KMS-11 (cell line): ENCODE measurements at regions not wholly inside any gene's neighbourhood (a gene's known extent, or its start where the extent isn't known, plus 50 kb on each side); places are given as distances from the start of the nearest gene placed in this dataset.

Experiments used
- H2AFZ ChIP-seq: fragments of 200-600 bp; sonication (generic); 2 replicates; pipeline ENCODE4 v1.6.1; 2016; ENCODE audit warnings: antibody characterized with exemption, mixed run types, low read depth
- H3K27ac ChIP-seq: fragments of 200-600 bp; sonication (generic); 2 replicates; pipeline ENCODE4 v1.6.1; 2016; ENCODE audit warnings: mild to moderate bottlenecking, mixed run types
- H3K27me3 ChIP-seq: fragments of 200-600 bp; sonication (generic); 2 replicates; pipeline ENCODE4 v1.6.1; 2017; ENCODE audit warnings: mild to moderate bottlenecking, low read depth, mixed run types, moderate library complexity; ENCODE audit not compliant: insufficient read depth
- H3K36me3 ChIP-seq: fragments of 200-600 bp; sonication (generic); 2 replicates; pipeline ENCODE4 v1.6.1; 2017; ENCODE audit warnings: mild to moderate bottlenecking, mixed run types; ENCODE audit not compliant: insufficient read depth
- H3K4me1 ChIP-seq: fragments of 200-600 bp; sonication (generic); 2 replicates; pipeline ENCODE4 v1.6.1; 2016; ENCODE audit warnings: mild to moderate bottlenecking, low read depth, mixed run types; ENCODE audit not compliant: poor library complexity, severe bottlenecking
- H3K4me2 ChIP-seq: fragments of 200-600 bp; sonication (generic); 2 replicates; pipeline ENCODE4 v1.7.0; 2016; ENCODE audit warnings: mild to moderate bottlenecking, mixed run types
- H3K4me3 ChIP-seq: fragments of 200-600 bp; sonication (generic); IDR thresholded peaks from 2 replicates; pipeline ENCODE4 v1.6.1; 2017; ENCODE audit warnings: low read depth, low read length, mixed read lengths; ENCODE audit not compliant: insufficient read depth
- H3K79me2 ChIP-seq: fragments of 200-600 bp; sonication (generic); 2 replicates; pipeline ENCODE4 v1.6.1; 2016; ENCODE audit warnings: low read depth, mixed run types; ENCODE audit not compliant: insufficient read depth
- H3K9ac ChIP-seq: fragments of 200-600 bp; sonication (generic); 2 replicates; pipeline ENCODE4 v1.6.1; 2016; ENCODE audit warnings: mild to moderate bottlenecking, mixed run types
- H4K20me1 ChIP-seq: fragments of 200-600 bp; sonication (generic); 2 replicates; pipeline ENCODE4 v1.6.1; 2016; ENCODE audit warnings: mild to moderate bottlenecking, mixed run types; ENCODE audit not compliant: insufficient read depth
- TF ChIP-seq, protein P1 (sequence below): fragments of 200-600 bp; sonication (generic); conservative IDR thresholded peaks from 2 replicates; pipeline ENCODE4 v1.6.1; 2017; ENCODE audit warnings: low read depth, mild to moderate bottlenecking, antibody characterized with exemption, low read length, moderate library complexity, mixed read lengths

DNA sequence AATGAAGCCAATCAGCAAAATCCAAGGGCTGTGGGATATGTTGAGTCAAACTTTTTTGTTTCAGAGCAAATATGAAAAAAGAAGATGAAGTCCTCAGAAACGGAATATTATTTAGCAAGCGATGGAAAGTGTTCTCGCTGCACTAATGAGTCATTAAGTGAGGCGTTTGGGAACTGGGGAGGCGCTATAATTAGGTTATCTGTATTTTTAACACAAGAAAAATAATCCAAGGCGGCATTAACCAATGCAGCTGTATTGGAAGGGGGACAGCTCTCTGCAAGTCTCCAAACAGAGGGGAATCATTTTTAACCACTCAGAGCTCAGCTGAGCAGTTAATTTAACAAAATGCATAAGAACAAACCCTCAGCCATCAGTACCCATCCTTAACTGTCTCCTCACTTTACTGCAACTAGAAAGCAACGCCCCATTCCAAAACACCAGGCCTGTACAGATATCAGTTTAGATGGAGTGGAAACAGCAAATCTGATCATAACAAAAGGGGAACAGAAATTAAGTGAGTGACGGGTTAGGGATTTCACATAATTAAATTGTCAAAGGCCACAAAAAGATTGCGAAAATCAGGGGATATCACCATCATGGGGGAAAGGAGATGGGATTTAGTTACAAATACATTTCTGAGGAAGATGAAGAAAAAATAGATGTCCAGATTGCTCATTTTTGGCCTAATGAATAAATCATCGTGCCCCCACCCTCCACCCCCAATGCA is 211.0 kb upstream of the TOX3 start:
- Histone ChIP-seq H2AFZ (no peak overlapping the region), H3K4me2 (no peak overlapping the region), H3K9ac (no peak overlapping the region), H3K4me3 (no peak overlapping the region), H3K36me3 (no peaks in the 10 kb centered on the region), H4K20me1 (no peaks in the 10 kb centered on the region), H3K4me1 (no peaks in the 10 kb centered on the region), H3K27ac (no peak overlapping the region), H3K27me3 (no peaks in the 10 kb centered on the region), H3K79me2 (no peaks in the 10 kb centered on the region)
- TF ChIP-seq, protein P1, sequence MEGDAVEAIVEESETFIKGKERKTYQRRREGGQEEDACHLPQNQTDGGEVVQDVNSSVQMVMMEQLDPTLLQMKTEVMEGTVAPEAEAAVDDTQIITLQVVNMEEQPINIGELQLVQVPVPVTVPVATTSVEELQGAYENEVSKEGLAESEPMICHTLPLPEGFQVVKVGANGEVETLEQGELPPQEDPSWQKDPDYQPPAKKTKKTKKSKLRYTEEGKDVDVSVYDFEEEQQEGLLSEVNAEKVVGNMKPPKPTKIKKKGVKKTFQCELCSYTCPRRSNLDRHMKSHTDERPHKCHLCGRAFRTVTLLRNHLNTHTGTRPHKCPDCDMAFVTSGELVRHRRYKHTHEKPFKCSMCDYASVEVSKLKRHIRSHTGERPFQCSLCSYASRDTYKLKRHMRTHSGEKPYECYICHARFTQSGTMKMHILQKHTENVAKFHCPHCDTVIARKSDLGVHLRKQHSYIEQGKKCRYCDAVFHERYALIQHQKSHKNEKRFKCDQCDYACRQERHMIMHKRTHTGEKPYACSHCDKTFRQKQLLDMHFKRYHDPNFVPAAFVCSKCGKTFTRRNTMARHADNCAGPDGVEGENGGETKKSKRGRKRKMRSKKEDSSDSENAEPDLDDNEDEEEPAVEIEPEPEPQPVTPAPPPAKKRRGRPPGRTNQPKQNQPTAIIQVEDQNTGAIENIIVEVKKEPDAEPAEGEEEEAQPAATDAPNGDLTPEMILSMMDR = no peak

DNA sequence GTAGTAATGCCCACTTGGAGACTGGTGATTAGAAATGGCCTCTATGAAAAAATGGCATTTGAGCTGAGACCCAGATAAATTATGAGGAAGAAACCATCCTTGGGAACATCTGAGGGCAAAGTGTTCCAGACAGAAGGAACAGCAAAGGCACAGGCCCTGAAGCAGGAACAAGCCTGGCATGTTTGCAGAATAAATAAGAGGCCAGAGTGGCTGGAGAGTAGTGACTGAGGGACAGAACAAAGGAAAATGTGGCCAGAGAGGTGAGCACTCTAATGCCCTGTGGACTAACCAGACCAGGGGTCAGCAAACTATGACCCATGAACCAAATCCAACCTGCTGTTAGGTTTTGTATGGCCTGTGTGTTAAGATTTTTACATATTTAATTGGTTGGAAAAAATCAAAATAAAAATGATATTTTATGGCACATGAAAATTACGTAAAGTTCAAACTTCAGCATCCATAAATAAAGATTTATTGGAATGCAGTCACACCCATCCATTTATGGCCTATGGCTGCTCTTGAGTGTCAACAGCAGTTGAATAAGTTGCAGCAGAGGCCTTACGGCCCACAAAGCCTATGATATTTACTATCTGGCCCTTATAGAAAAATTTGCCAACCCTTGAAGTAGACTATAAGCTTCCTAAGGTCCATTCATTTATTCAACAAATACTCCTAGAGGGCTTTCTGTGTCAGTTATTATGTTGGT is 210.0 kb upstream of the TOX3 start:
- Histone ChIP-seq H4K20me1 (no peaks in the 10 kb centered on the region), H3K4me3 (no peak overlapping the region), H3K27ac (no peak overlapping the region), H3K4me1 (no peaks in the 10 kb centered on the region), H3K9ac (no peak overlapping the region), H2AFZ (no peak overlapping the region), H3K27me3 (no peaks in the 10 kb centered on the region), H3K36me3 (no peaks in the 10 kb centered on the region), H3K79me2 (no peaks in the 10 kb centered on the region), H3K4me2 (no peak overlapping the region)
- TF ChIP-seq, protein P1 = no peak

DNA sequence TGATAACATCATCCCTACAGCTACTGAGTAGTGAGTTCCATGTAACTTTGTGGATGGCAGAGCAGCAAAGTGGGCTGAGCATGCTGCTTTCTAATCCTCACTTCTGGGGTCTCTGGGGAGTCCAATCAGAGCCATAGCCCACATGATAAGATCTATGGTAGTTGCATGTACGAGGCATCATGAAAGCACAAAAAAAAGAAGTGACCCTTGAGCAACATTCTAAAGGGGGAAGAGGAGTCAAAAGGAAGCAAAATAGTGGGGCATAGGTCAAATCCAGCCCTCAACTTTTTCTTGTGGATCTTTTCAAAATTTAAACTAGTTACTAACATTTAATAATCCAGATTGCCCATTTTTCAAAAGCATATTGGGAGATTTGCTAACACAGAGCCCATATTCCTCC is 208.5 kb upstream of the TOX3 start:
- Histone ChIP-seq H3K4me3 (no peak overlapping the region), H3K9ac (no peak overlapping the region), H4K20me1 (no peaks in the 10 kb centered on the region), H3K36me3 (no peaks in the 10 kb centered on the region), H3K79me2 (no peaks in the 10 kb centered on the region), H3K4me2 (no peak overlapping the region), H3K27me3 (no peaks in the 10 kb centered on the region), H2AFZ (no peak overlapping the region), H3K27ac (no peak overlapping the region), H3K4me1 (no peaks in the 10 kb centered on the region)
- TF ChIP-seq, protein P1 = no peak

DNA sequence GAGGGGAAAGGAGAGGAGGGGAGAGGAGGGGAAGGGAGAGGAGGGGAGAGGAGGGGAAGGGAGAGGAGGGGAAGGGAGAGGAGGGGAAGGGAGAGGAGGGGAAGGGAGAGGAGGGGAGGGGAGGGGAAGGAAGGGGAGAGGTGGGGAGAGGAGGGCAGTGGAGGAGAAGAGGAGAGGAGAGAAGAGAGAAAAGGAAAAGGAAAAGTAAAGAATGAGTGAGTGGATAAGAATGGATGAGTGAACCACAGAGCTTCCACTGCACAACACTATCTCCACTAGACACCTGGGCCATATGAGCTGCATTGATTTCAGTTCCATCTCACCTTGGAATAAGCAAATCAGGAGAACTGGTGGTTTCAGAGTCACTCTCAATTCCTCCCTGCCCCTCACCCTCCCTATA is 204.1 kb upstream of the TOX3 start:
- Histone ChIP-seq H3K4me1 (no peaks in the 10 kb centered on the region), H3K27me3 (no peaks in the 10 kb centered on the region), H3K4me2 (no peak overlapping the region), H3K9ac (no peak overlapping the region), H3K4me3 (no peak overlapping the region), H2AFZ (no peak overlapping the region), H3K27ac (no peak overlapping the region), H4K20me1 (no peaks in the 10 kb centered on the region), H3K36me3 (no peaks in the 10 kb centered on the region), H3K79me2 (no peaks in the 10 kb centered on the region)
- TF ChIP-seq, protein P1 = no peak
